ENCODE measurements at regions not wholly inside any gene's neighbourhood (a gene's known extent, or its start where the extent isn't known, plus 50 kb on each side); places are given as distances from the start of the nearest gene placed in this dataset.

GRCh38 chr2:181393472-181393871 is 63.7 kb upstream of the ITGA4 start:
- Histone ChIP-seq H3K9me3 (no peaks in the 10 kb centered on the region), H3K36me3 (no peaks in the 10 kb centered on the region), H3K27me3 (no peaks in the 10 kb centered on the region), H3K4me3 (no peak overlapping the region), H3K27ac (no peak overlapping the region), H3K4me1 (no peaks in the 10 kb centered on the region)
- no peak for DNase-seq (ENCODE audit: extremely low spot score in 2 of 2)
- TF ChIP-seq, protein P1, sequence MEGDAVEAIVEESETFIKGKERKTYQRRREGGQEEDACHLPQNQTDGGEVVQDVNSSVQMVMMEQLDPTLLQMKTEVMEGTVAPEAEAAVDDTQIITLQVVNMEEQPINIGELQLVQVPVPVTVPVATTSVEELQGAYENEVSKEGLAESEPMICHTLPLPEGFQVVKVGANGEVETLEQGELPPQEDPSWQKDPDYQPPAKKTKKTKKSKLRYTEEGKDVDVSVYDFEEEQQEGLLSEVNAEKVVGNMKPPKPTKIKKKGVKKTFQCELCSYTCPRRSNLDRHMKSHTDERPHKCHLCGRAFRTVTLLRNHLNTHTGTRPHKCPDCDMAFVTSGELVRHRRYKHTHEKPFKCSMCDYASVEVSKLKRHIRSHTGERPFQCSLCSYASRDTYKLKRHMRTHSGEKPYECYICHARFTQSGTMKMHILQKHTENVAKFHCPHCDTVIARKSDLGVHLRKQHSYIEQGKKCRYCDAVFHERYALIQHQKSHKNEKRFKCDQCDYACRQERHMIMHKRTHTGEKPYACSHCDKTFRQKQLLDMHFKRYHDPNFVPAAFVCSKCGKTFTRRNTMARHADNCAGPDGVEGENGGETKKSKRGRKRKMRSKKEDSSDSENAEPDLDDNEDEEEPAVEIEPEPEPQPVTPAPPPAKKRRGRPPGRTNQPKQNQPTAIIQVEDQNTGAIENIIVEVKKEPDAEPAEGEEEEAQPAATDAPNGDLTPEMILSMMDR (IDR thresholded peaks at IDR 0.05): no peak
- intact Hi-C loops (cut with DNase I): no loop called here

DNA sequence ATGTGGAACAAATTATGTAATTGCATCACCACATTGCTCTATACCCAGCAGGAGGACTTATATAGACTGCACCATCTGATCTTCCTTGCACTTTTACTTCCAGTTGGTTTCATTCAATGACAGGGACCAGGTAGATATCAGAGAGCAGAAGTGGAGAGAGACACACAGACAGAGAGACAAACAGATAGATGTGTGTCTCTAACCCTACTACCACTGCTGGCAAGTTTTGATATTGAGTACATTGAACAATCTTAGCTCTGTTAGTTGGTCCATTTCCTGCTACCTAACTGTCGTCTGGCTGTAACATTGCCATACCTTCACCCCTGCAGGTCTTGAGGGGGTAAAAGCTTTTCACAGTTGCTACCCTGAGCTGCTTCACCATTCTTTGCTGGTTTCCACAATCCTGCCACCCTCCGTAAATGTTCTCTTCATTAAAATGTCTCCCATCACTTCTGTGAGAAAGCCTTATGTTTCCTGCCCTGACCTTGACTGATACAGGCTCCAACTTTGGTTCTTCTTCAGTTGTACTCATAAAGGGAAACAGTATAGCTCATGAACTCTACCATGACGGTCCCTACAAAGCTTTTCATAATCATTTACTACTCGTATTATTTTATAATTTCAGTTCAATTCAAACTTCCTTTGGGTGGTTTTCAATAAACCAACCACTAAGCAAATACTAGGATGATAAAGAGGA is 62.3 kb upstream of the ITGA4 start:
- intact Hi-C loops (cut with DNase I): no loop called here
- Histone ChIP-seq H3K4me3 (no peak overlapping the region), H3K4me1 (no peaks in the 10 kb centered on the region), H3K9me3 (no peaks in the 10 kb centered on the region), H3K27ac (no peak overlapping the region), H3K27me3 (no peaks in the 10 kb centered on the region), H3K36me3 (no peaks in the 10 kb centered on the region)
- TF ChIP-seq, protein P1 (IDR thresholded peaks at IDR 0.05): no peak
- TF ChIP-seq POLR2AphosphoS5 (IDR thresholded peaks at IDR 0.05; ENCODE audit: insufficient read depth in 1 of 2, low read depth in 1 of 2) (no peak), POLR2A (IDR thresholded peaks at IDR 0.05) (no peak)
- DNase-seq (ENCODE audit: extremely low spot score in 2 of 2): no peak

GRCh38 chr2:181395851-181396250 is 61.3 kb upstream of the ITGA4 start:
- Histone ChIP-seq H3K27ac (no peak overlapping the region), H3K36me3 (no peaks in the 10 kb centered on the region), H3K4me1 (no peaks in the 10 kb centered on the region), H3K9me3 (no peaks in the 10 kb centered on the region), H3K27me3 (no peaks in the 10 kb centered on the region), H3K4me3 (no peak overlapping the region)
- no peak for DNase-seq (ENCODE audit: extremely low spot score in 2 of 2)
- intact Hi-C loops (cut with DNase I): no loop called here
- TF ChIP-seq POLR2A (IDR thresholded peaks at IDR 0.05) (no peak), POLR2AphosphoS5 (IDR thresholded peaks at IDR 0.05; ENCODE audit: insufficient read depth in 1 of 2, low read depth in 1 of 2) (no peak)
- TF ChIP-seq, protein P1 (IDR thresholded peaks at IDR 0.05): no peak

DNA sequence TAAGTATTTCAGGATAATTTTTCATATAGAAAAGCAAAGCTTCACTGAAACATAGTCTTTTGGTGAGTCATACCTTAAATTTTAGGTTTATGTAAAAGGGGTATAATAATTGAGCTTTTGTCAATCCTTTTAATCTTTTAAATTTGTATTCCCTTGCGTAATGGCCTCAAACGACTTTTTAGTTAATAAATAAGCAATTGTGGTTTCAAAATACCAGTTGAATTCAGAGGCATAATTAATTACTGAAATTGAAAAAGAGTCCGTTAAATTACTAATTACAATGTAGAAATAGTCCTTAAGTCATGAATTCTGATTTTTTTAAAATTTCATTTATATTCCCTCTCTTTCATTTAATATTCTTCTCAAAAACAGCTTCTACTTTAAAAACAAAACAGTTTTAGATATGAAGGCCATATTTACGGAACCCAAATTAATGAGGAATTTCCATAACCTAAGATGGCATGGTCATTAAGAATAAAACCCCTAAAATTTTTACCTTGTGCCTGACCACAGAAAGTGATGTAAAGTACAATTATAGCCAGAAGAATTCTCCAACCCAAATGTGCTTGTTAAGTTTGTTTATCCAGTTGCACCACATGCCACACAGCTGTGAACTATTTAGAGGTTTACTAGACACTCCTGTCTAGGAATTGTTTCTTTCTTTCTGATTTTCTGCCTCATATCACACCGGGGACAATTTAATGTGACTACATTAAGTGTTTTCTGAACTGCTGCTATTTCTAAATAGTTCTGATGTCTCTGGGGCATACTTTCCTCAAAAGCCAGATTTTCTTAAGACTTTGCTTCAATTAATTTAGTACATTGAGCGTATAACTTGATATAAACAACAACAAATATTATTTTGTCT is 60.7 kb upstream of the ITGA4 start:
- Histone ChIP-seq H3K4me1 (no peaks in the 10 kb centered on the region), H3K27me3 (no peaks in the 10 kb centered on the region), H3K9me3 (no peaks in the 10 kb centered on the region), H3K4me3 (no peak overlapping the region), H3K27ac (no peak overlapping the region), H3K36me3 (no peaks in the 10 kb centered on the region)
- DNase-seq (ENCODE audit: extremely low spot score in 2 of 2): no peak
- TF ChIP-seq POLR2AphosphoS5 (IDR thresholded peaks at IDR 0.05; ENCODE audit: insufficient read depth in 1 of 2, low read depth in 1 of 2) (no peak), POLR2A (IDR thresholded peaks at IDR 0.05) (no peak)
- TF ChIP-seq, protein P1 (IDR thresholded peaks at IDR 0.05): no peak
- intact Hi-C loops (cut with DNase I): no loop called here

DNA sequence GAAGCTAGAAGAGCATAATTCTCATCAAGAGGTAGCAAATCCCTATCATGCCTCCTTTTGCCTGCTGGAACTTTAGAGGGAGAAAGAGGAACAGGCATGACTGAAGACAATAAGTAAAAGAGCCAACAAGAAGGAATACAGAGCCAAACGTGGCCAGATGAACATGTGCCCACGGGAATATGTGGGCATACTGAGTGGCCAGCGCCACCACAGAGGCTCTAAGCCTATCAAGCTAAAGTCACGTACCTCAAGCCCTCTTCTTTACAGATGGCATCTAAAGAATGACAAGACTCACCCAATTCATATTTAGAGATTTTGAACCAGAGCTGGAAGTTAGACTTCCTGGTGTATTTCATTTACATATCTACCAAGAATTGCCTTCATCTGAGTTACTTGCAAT is 59.9 kb upstream of the ITGA4 start:
- no peaks in the 10 kb centered on the region for H3K27me3 ChIP-seq
- H3K27ac ChIP-seq: no peak overlapping the region
- TF ChIP-seq, protein P1 (IDR thresholded peaks at IDR 0.05): no peak
- TF ChIP-seq POLR2AphosphoS5 (IDR thresholded peaks at IDR 0.05; ENCODE audit: insufficient read depth in 1 of 2, low read depth in 1 of 2) (no peak), POLR2A (IDR thresholded peaks at IDR 0.05) (no peak)
- intact Hi-C loops (cut with DNase I): no loop called here
- H3K36me3 ChIP-seq: no peaks in the 10 kb centered on the region
- H3K9me3 ChIP-seq: no peaks in the 10 kb centered on the region
- no peak overlapping the region for H3K4me3 ChIP-seq
- DNase-seq (ENCODE audit: extremely low spot score in 2 of 2): no peak
- no peaks in the 10 kb centered on the region for H3K4me1 ChIP-seq

Measured in vagina (tissue), 2 donors.